NCI-H748 (cell line): ENCODE measurements at regions not wholly inside any gene's neighbourhood (a gene's known extent, or its start where the extent isn't known, plus 50 kb on each side); places are given as distances from the start of the nearest gene placed in this dataset.
"Not testable (repeated sequence)": the region's sequence is repeated elsewhere in the genome, so short reads cannot be mapped to it uniquely, and the experiment has no call there.

Source experiments
- DNase-seq: peaks from one replicate; lab custom pipeline; 2025; ENCODE audit not compliant: unreplicated experiment; lab: John Stamatoyannopoulos, UW

DNA sequence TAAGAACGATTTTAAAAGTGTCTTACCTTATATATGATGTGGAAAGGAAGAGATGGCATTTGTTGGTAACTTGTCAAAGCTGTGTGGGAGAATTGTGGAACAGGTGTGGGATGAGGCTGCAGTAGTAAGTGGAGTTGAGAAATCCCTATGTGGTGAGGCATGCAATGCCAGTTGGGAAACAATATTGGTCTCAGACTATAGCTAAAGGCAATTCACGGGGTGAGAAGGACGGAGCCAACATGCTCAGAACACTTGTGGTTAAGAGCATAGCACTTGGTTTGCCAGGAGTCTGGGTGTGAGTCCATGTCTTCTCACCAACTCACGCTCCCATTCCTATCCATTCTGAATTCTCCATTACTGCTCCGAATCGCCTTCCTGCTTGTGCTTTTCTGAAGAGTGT, 615.6 kb upstream of the ADAMTS9 start:
- DNase-seq, result no peak

DNA sequence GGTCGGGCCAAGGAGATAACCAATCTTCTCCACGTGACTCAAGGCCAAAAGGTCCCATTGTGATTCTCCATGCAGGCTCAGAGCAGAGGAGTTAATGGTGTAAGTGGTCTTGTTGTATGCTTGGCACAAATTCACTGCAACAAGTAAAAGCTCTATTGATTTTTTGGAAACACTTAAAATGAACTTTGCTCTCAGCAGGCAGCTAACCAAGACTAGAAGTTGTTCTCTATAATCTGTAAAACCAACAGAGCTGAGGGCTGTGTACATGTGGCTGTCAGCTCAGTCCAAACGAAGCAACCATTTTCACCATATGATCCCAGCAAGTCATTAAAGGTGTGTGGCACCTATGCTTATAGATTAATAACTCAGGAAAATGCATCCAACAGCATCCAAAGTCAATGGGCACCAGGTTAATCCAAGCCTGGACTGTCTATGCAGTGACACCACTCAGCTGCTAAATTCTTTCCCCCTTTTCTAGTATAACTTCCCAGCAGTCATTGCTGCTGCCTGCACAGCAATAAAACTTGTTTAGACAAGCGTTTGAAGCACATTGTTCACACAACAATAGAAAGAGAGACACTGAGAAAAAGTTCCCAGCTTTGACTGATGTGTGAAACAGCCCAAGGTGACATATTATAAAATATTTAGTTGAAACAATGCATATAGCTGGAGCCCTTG, 603.8 kb upstream of the ADAMTS9 start:
- no peak for DNase-seq

DNA sequence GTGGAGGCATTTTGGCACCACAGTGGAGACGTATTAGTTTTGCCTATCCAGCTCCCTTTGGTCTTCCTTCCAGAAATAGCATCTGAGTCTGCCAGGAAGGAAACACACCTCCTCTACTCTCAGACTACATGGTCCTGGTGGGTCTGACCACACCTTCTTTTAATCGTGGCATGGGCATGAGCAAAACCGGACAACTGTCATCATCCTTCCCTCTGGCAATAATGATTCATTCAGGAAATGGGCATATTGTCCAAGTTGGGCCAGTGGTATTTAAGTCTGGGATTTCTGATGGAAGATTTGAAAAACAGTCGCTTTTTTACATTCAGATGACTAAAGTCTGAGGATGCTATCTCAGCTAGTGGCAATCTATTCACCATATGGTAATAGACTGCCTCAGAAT, 601.0 kb upstream of the ADAMTS9 start:
- no peak for DNase-seq

DNA sequence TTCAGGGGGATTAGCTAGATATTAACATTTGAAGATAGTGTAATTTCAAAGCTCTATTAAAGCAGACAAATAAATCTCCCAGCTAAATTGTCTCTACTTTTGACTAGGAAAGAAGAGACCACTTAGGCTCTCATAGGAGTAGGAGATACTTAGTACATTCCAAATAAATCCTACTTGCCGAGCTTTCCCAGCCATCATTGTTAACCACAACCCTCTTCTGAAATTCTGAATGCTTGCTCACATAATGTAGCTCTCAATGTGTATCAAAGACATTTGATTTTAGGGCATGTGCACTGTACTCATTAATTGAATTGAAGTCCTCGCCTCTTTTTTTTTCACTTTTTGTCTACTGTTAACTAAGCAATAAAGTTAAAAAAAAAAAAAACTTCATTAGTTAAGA, 598.2 kb upstream of the ADAMTS9 start:
- DNase-seq, result no peak

DNA sequence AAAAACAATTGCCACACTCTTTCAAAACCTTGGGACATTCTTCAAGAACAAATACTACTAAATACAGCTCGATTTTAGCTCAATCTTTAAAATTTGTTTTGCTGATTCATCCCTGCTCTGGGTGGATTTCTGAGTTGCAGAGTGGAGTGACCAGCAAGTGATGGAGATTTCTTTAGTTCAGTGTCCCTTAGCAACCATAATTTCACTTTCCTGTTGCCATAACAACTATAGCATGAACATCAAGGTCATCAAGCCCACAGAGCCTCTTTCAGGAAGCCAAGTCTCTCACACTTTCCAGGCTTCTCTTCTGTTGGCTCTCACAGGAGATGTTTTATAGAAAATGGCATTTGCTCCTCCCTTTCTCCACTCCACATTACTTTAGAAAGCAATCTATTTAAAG, 597.2 kb upstream of the ADAMTS9 start:
- DNase-seq, result peak; percentile 59

DNA sequence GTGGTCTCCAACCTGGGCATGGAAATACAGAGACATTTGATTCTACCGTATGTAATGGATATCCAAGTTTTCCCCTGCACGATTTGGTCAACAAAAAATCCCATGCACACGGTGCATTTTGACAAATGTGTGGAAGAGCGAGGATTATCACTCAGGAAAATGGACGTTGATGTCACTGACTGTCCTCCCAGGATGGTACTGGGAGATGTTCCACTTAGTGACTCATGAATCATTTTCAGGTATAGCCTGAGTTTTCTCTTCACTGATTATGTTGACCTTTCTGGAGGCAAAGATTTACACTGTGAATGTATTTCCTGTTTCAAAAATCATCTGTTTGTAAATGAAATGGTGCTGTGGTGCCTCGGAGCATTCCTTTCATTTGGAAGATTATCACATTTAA, 596.7 kb upstream of the ADAMTS9 start:
- DNase-seq, result no peak

DNA sequence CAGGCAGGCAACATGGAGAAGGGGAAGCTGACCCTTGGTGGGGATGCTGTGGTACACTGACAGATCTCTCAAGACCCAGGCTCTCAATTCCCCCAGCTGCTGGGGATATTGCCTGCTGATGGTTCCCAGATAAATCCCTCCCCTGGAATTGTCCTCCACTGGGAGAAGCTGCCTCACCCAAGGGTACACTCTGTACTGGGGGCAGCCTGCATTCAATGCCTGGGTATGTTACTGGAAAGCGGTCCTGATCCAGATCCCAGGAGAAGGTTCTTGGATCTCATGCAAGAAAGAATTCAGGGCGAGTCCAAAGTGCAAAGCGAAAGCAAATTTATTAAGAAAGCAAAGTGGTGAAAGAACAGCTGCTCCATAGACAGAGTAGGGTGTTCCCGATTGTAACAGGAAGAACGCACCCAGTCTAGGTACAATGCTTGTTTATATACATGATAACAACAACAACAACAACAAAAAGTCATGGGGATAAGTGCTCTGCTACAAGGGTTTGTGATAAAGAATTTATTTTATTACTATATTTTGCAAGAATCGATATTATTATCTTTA, 591.5 kb upstream of the ADAMTS9 start:
- DNase-seq, result no peak

DNA sequence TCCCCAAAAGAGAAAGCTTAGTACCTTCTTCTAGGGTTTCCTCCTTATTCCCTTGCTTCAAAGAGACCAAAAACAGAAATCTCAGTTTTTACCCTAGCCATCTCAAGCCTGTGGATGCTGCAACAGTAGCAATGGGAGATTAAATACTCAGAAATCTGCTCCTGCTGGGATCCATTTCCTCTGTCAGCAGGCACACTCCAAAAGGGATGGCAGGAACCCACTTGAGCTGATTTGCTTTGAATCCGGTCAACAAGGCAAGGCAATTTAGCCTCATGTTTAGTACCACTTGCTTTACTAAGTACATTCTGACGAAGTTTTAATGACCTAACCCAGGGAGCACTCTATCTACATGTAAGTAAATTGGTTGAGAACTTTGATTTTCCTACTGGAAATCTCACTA, 590.0 kb upstream of the ADAMTS9 start:
- DNase-seq, result peak; percentile 47

DNA sequence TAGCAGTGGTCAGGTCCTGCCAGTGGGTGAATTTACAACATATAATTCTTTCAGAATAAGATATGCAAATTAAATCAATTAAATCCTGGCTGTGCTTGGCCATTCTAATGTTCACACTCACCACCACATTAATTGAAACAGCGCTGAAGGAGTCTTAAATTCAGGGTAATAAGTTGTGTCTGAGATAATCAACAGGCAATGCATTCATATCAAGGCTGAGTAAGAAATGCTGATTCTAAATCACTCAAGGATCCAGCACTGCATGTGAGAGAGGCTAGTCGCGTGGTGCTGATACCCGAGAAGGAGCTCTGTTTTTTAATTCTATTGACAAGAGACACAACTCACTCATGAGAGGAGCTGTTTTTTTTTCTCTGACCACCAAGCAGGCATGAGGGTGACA, 588.8 kb upstream of the ADAMTS9 start:
- DNase-seq, result no peak

DNA sequence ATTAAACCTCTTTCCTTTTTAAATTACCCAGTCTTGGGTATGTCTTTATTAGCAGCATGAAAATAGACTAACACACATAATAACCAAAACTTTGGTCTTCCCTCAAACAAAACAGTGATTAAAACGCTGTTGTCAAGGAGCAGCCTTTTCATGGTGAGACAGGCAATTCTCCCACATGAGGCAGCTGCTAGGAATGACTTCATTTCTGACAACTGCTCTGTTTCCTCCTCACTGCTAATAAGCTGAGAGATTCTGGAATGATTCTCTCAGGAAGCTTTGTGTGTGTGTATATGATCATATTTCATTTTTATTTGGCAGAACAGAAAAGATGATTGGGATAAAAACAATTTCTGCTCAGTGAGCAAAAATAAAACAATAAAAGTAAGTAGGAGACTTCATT, 580.6 kb upstream of the ADAMTS9 start:
- no peak for DNase-seq

DNA sequence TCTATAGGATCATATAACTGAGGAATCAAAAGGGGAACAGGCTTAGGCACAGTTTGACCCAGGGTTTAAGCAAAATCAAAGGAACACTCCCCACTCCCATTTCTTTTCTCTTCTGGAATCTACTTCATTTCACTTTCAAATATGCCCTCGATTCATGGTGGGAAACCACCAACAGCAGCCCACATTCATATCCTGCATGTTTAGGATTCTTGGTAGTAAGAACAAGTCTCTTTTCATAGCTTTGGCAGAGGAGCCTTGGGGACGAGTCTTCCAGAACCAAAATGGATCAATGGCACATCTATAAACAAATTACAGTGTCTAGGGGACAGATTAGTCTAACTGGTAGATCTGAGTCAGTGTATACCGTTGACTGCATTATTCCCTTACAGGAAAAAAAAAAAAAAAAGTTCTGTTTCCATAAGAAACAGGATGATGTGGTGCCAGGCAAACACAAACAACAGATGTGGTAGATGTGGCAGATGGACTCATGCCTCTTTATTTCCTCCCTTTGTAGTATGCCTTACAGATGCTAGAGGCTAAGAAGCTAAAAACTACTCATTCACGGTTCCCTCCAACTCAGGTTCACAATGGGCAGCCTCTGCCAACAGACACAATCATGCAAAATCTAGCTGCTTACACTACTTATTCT, 578.3 kb upstream of the ADAMTS9 start:
- DNase-seq, result no peak

DNA sequence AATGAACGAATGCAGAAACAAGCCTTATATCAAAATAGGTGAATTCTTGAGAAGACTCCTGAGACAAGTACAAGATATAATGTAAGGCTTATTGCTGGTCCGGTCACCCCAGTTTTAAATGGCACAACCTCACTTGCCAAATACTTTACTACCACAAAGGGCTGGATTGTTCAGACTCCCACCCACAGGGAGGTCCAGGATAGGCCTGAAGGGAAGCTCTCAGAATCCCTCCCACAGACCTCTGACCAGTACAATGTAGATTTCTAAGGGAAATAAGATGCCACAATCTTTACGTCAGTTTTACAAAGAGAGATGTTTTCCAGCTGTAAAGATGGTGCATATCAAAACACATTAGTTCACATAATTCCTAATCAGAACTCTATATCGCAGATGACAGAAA, 577.7 kb upstream of the ADAMTS9 start:
- DNase-seq, result no peak

DNA sequence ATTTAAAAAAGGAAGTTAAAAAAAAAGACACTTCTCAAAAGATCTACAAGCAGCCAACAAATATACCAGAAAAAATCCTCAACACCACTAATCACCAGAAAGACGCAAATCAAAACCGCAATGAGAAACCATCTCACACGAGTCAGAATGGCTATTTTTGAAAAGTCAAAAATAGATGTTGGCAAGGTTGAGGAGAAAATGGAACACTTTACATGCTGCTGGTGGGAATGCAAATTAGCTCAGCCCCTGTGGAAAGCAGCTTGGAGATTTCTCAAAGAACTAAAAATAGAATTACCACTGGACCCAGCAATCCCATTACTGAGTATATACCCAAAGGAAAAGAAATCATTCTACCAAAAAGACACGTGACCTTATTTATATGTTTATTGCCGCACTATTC, 574.7 kb upstream of the ADAMTS9 start:
- no peak for DNase-seq

DNA sequence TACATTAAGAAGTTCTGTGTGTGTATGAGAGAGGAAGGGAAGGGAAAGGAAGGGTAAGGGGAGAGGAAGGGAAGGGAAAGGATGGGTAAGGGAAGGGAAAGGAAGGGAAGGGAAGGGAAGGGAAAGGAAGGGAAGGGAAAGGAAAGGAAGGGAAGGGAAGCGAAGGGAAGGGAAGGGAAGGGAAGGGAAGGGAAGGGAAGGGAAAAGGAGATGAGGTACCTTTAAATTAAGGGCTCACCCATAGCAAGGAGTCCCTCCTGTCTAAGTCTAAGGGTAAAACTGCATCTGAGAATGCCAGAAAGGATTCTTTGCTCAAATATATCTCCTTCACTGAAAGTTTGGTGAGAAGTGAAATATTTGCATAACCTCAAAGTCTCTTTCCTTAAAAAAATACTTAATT, 572.1 kb upstream of the ADAMTS9 start:
- DNase-seq, result no peak

DNA sequence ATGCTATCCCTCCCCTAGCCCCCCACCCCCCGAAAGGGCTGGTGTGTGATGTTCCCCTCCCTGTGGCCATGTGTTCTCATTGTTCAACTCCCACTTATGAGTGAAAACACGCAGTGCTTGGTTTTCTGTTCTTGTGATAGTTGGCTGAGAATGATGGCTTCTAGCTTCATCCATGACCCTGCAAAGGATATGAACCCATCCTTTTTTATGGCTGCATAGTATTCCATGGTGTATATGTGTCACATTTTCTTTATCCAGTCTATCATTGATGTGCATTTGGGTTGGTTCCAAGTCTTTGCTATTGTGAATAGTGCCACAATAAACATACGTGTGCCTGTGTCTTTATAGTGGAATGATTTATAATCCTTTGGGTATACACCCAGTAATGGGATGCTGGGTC, 565.1 kb upstream of the ADAMTS9 start:
- not testable (repeated sequence) for DNase-seq

DNA sequence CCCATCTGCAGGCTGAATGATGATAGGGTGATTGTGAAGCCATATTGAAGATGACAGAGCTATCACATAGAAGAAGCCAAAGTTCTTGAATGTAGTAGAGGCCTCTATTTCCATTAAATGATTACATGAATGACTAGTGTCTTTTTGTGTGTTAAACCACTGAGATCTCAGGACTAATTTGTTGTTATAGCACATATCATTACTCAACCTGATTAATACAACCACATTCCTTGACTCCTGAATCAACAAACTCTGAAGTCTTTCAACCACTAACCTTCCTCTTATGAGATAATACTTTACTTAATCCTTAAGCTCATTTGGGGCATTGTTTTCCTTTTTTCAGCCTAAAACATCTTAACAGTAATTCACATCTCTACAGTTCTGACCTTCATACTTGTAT, 564.5 kb upstream of the ADAMTS9 start:
- DNase-seq, result no peak

DNA sequence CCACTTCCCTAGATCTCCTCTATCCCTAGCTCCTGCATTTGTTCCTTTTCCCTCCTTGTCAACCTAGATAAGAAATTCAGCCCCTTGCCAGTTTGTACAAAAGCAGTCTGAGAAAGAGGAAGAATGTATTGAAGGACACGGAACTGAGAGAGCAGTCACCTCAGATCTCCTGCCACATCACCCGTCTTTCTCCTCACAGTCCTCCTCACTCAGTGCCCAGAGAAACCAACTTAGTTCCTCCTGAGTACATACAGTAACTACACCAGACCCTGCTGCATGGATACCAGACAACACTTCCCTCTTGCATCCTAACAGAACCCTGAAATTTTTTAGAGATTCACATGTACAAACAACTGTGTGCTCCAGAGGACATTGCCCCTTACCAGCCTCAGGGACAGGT, 563.6 kb upstream of the ADAMTS9 start:
- no peak for DNase-seq

DNA sequence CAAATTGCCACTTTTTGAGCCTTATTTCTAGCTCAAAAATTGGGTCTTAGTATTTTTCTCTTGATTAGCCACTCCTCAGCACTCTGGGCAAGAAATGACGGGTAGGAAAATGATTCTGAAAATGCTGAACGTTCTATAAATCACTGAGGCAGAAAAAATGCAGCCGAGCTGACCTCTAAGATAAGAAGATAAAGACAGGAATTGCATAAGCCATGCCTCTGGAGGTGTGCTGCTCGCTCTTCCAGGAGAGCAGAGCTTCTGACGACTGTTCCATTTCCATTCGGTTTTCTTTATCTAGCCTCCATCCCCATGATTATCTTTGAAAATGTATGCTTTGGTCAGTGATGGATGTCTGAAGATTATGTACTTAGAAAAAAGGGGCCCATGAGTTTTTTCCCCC, 558.8 kb upstream of the ADAMTS9 start:
- DNase-seq, result no peak

DNA sequence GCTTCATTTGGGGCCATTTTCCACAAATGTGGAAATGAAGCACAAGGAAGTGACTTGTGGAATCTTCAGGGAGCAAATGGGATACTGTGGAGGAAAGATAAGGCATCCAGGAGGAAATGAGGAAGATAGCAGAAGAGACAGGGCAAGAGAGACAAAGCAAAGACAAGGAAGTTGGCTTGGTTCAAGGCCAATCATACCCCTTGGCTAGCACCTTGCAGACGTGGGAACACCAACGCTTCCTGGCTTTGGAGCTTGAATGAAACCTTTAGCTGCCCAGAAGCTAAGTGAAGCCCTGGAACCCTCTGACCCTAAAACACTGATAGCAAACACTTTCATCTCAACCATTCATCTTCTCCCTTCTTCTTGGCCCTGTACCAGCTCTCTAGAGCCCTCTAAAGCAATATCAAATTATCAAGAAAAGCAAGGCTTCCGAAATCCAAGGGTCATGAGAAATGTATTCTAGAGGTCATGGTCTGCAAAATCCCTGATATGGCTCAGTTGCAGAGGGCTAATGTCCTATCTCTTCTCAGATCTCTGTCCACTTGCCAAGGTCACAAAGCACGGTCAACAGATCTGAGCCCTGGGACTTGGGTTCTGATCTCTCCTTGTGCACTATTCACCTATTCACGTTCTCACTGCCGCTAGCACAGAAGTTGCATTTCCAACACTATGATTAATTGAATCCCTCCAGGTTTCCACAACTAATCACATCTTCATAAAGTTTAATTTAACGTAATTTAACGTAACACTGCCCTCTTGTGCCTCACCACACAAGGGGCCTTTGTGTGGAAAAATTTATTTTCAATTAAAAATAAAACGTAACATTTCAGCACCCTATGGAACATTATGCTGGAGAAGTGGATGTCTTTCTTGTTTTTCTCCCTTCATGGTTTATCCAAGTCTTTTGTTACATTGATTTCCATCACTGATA, 557.6 kb upstream of the ADAMTS9 start:
- no peak for DNase-seq

DNA sequence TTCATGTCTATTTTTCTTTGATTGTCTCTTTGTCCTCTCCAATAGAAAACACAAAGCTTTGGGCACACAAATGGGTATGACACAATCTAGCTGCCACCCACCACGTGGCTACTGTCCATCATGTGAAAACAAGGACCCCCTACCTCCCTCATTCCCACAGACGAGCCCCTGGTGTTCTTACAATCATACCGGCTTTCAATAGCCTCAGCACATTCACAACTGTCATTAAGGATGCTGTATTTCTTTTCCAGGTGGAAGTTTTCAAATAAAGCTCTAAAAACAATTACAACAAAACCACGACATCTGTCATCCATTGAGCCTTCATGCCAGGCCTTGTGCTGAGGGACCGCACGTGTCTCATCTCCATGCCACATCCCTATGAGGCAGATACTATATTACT, 552.6 kb upstream of the ADAMTS9 start:
- DNase-seq, result no peak

DNA sequence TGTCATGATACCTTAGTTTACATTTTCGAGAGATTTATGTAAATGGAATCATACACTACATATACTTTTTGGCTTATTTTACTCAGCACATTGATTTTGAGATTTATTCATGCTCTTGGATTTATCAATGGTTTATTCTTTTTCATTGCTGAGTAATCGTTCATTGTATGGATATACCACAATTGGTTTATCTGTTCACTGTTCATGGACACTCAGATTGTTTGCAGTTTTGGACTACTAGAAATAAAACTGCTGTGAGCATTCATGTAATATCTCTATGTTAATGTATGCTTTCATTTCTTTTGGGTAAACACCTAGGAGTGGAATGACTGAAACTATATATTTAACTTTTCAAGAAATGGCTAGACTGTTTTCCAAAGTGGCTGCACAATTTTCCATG, 550.9 kb upstream of the ADAMTS9 start:
- DNase-seq, result no peak

DNA sequence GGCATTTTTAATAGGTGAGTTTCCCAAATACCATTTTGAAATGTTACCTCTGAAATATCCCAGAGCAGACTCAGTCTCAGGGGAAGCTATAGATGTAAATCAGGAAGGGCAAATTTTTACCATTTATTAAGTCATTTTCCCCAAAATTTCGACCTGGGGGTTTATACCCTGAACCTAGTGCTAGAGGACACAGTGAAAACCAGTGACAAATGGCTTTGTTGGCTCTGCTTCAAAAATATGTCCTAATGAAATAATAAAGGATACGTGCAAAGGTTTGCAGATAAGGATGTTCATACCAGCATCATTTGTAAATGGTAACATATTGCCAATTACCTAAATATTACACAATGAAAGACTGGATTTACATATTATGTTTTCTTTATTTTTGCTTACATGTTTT, 546.7 kb upstream of the ADAMTS9 start:
- no peak for DNase-seq
